Neural cell (in vitro differentiated cells): ENCODE measurements at regions not wholly inside any gene's neighbourhood (a gene's known extent, or its start where the extent isn't known, plus 50 kb on each side); places are given as distances from the start of the nearest gene placed in this dataset.

Experiments
- H2AFZ ChIP-seq: fragments of 200-600, 300-800 bp; sonication (generic), shearing (Covaris generic); 2 replicates; pipeline ENCODE4 v1.6.0; 2014; ENCODE audit warnings: low read depth, mild to moderate bottlenecking, antibody characterized with exemption, low read length, moderate library complexity
- H3F3A ChIP-seq: fragments of 200-600 bp; shearing (Covaris generic); 2 replicates; pipeline ENCODE4 v1.6.1; 2016; ENCODE audit warnings: mild to moderate bottlenecking, moderate library complexity, mixed read lengths, antibody characterized with exemption, low read length; ENCODE audit not compliant: insufficient read depth, poor library complexity, severe bottlenecking
- H3K27ac ChIP-seq: fragments of 200-600, 300-800 bp; sonication (generic), shearing (Covaris generic); 2 replicates; pipeline ENCODE4 v1.5.1; 2014; ENCODE audit warnings: mild to moderate bottlenecking, low read length, moderate library complexity
- H3K27me3 ChIP-seq: fragments of 300-800, 200-600 bp; sonication (generic), shearing (Covaris generic); 2 replicates; pipeline ENCODE4 v1.6.0; 2014; ENCODE audit warnings: mild to moderate bottlenecking, low read depth, low read length, moderate library complexity; ENCODE audit not compliant: insufficient read depth
- H3K36me3 ChIP-seq: fragments of 300-800, 200-600 bp; sonication (generic), shearing (Covaris generic); 2 replicates; pipeline ENCODE4 v1.5.1; 2014; ENCODE audit warnings: mild to moderate bottlenecking, antibody characterized with exemption, low read length, moderate library complexity; ENCODE audit not compliant: insufficient read depth
- H3K4me2 ChIP-seq: fragments of 300-800, 200-600 bp; sonication (generic), shearing (Covaris generic); 2 replicates; pipeline ENCODE4 v1.6.0; 2014; ENCODE audit warnings: mild to moderate bottlenecking, low read length
- H3K4me3 ChIP-seq: fragments of 300-800, 200-600 bp; sonication (generic), shearing (Covaris generic); 2 replicates; pipeline ENCODE4 v1.5.1; 2014; ENCODE audit warnings: mild to moderate bottlenecking, low read length, moderate library complexity
- H3K79me2 ChIP-seq: fragments of 200-600 bp; shearing (Covaris generic); replicated peaks from 2 replicates; pipeline ENCODE4 v1.6.0; 2014; ENCODE audit warnings: mild to moderate bottlenecking, low read length, moderate library complexity; ENCODE audit not compliant: insufficient read depth
- H3K9ac ChIP-seq: fragments of 300-800, 200-600 bp; sonication (generic), shearing (Covaris generic); 2 replicates; pipeline ENCODE4 v1.6.1; 2016; ENCODE audit warnings: mild to moderate bottlenecking, low read length, mixed read lengths
- H3K9me2 ChIP-seq: fragments of 200-600 bp; shearing (Covaris generic); 2 replicates; pipeline ENCODE4 v1.6.1; 2016; ENCODE audit warnings: mild to moderate bottlenecking, low read length, mixed read lengths; ENCODE audit not compliant: insufficient read depth
- H3K9me3 ChIP-seq: fragments of 200-600, 300-800 bp; sonication (generic), shearing (Covaris generic); 2 replicates; pipeline ENCODE4 v1.6.1; 2016; ENCODE audit warnings: mild to moderate bottlenecking, mixed run types, low read length, moderate library complexity, mixed read lengths
- H4K20me1 ChIP-seq: fragments of 200-600 bp; shearing (Covaris generic); 2 replicates; pipeline ENCODE4 v1.6.1; 2016; ENCODE audit warnings: mild to moderate bottlenecking, mixed run types; ENCODE audit not compliant: insufficient read depth
- EP300 ChIP-seq: fragments of 450-650 bp; conservative IDR thresholded peaks from 2 replicates; pipeline ENCODE4 v1.6.1; 2014; ENCODE audit warnings: antibody characterized with exemption, mild to moderate bottlenecking, moderate library complexity; ENCODE audit not compliant: poor library complexity, severe bottlenecking
- EZH2 ChIP-seq: fragments of 200-600, 300-800 bp; shearing (Covaris generic), sonication (generic); IDR thresholded peaks from 2 replicates; pipeline ENCODE4 v1.6.1; 2014; ENCODE audit warnings: antibody characterized with exemption, low read length, borderline replicate concordance, mild to moderate bottlenecking; ENCODE audit not compliant: insufficient read depth, poor library complexity, severe bottlenecking
- MXI1 ChIP-seq: fragments of 450-650 bp; conservative IDR thresholded peaks from 2 replicates; pipeline ENCODE4 v1.6.1; 2014; ENCODE audit warnings: antibody characterized with exemption, mild to moderate bottlenecking; ENCODE audit not compliant: poor library complexity, severe bottlenecking
- POLR2AphosphoS5 ChIP-seq: IDR thresholded peaks from 2 replicates; pipeline ENCODE4 v1.6.1; 2012
- RAD21 ChIP-seq: fragments of 450-650 bp; conservative IDR thresholded peaks from 2 replicates; pipeline ENCODE4 v1.6.1; 2014; ENCODE audit warnings: antibody characterized with exemption, mild to moderate bottlenecking, moderate library complexity
- SMC3 ChIP-seq: fragments of 450-650 bp; conservative IDR thresholded peaks from 2 replicates; pipeline ENCODE4 v1.6.1; 2014; ENCODE audit warnings: antibody characterized with exemption, mild to moderate bottlenecking, moderate library complexity; ENCODE audit not compliant: poor library complexity
- TAF1 ChIP-seq: IDR thresholded peaks from 2 replicates; pipeline ENCODE4 v1.6.1; 2012; ENCODE audit warnings: low read depth
- TF ChIP-seq, protein P1 (sequence below): IDR thresholded peaks from 2 replicates; pipeline ENCODE4 v1.6.1; 2012; ENCODE audit warnings: borderline replicate concordance
- TF ChIP-seq, protein P2 (sequence below): fragments of 450-650 bp; IDR thresholded peaks from 2 replicates; pipeline ENCODE4 v1.5.1; 2014; ENCODE audit warnings: antibody characterized with exemption, mild to moderate bottlenecking, moderate library complexity; ENCODE audit not compliant: poor library complexity, severe bottlenecking

DNA sequence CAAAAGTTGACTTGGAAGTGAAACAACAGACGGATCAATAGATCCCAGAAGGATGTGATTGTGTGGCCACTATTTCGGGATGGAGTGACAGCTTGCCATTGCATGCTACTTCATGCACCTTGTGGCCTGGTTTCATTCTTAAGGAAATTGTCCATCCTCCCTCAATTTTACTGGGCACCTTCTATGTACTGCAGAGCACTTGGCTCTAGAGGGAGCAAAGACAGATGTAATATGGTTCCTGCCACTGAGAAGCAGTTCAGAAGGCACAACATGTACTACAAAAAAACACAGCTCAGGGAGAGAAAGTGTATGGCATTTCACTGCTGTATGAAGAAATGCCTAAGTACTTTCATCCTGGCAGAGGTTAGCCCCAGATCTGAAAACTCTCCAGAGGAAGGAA lies 91.9 kb downstream of the FOXA2 start:
- H3K27me3 ChIP-seq, result no peaks in the 10 kb centered on the region
- H3F3A ChIP-seq, result no peaks in the 10 kb centered on the region
- no peak overlapping the region for H3K4me3 ChIP-seq
- no peak overlapping the region for H2AFZ ChIP-seq
- H3K9me2 ChIP-seq, result no peaks in the 10 kb centered on the region
- no peaks in the 10 kb centered on the region for H3K36me3 ChIP-seq
- no peaks in the 10 kb centered on the region for H3K79me2 ChIP-seq
- H4K20me1 ChIP-seq, result no peaks in the 10 kb centered on the region
- H3K27ac ChIP-seq, result no peak overlapping the region
- TF ChIP-seq TAF1 (no peak), MXI1 (no peak), RAD21 (no peak), EZH2 (no peak), EP300 (no peak), POLR2AphosphoS5 (no peak), SMC3 (no peak)
- TF ChIP-seq, protein P1, sequence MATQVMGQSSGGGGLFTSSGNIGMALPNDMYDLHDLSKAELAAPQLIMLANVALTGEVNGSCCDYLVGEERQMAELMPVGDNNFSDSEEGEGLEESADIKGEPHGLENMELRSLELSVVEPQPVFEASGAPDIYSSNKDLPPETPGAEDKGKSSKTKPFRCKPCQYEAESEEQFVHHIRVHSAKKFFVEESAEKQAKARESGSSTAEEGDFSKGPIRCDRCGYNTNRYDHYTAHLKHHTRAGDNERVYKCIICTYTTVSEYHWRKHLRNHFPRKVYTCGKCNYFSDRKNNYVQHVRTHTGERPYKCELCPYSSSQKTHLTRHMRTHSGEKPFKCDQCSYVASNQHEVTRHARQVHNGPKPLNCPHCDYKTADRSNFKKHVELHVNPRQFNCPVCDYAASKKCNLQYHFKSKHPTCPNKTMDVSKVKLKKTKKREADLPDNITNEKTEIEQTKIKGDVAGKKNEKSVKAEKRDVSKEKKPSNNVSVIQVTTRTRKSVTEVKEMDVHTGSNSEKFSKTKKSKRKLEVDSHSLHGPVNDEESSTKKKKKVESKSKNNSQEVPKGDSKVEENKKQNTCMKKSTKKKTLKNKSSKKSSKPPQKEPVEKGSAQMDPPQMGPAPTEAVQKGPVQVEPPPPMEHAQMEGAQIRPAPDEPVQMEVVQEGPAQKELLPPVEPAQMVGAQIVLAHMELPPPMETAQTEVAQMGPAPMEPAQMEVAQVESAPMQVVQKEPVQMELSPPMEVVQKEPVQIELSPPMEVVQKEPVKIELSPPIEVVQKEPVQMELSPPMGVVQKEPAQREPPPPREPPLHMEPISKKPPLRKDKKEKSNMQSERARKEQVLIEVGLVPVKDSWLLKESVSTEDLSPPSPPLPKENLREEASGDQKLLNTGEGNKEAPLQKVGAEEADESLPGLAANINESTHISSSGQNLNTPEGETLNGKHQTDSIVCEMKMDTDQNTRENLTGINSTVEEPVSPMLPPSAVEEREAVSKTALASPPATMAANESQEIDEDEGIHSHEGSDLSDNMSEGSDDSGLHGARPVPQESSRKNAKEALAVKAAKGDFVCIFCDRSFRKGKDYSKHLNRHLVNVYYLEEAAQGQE, result no peak
- TF ChIP-seq, protein P2, sequence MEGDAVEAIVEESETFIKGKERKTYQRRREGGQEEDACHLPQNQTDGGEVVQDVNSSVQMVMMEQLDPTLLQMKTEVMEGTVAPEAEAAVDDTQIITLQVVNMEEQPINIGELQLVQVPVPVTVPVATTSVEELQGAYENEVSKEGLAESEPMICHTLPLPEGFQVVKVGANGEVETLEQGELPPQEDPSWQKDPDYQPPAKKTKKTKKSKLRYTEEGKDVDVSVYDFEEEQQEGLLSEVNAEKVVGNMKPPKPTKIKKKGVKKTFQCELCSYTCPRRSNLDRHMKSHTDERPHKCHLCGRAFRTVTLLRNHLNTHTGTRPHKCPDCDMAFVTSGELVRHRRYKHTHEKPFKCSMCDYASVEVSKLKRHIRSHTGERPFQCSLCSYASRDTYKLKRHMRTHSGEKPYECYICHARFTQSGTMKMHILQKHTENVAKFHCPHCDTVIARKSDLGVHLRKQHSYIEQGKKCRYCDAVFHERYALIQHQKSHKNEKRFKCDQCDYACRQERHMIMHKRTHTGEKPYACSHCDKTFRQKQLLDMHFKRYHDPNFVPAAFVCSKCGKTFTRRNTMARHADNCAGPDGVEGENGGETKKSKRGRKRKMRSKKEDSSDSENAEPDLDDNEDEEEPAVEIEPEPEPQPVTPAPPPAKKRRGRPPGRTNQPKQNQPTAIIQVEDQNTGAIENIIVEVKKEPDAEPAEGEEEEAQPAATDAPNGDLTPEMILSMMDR, result no peak
- H3K9me3 ChIP-seq, result no peaks in the 10 kb centered on the region
- no peak overlapping the region for H3K4me2 ChIP-seq
- H3K9ac ChIP-seq, result no peak overlapping the region

DNA sequence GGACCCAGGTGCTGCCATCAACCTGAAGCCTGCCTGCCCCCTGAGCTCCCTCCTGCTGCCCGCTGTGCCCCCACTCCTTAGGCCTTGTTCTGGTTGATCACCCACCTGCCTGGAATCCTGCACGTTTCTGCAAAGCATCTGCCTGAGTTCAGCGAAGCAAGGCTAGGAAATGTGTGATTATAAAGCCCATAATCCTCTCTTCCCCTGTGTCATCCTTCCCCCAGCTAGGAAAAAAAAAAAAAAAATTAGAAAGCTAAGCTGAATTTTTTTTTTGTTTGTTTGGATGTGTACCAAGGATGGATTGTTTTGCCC lies 93.2 kb downstream of the FOXA2 start:
- H3K27ac ChIP-seq, result no peak overlapping the region
- H3K9me3 ChIP-seq, result no peaks in the 10 kb centered on the region
- no peak for TF ChIP-seq EZH2
- H3K9ac ChIP-seq, result no peak overlapping the region
- H3K27me3 ChIP-seq, result no peaks in the 10 kb centered on the region
- no peaks in the 10 kb centered on the region for H3K36me3 ChIP-seq
- H3K4me2 ChIP-seq, result no peak overlapping the region
- H4K20me1 ChIP-seq, result no peaks in the 10 kb centered on the region
- H2AFZ ChIP-seq, result no peak overlapping the region
- H3K79me2 ChIP-seq, result no peaks in the 10 kb centered on the region
- no peaks in the 10 kb centered on the region for H3F3A ChIP-seq
- no peaks in the 10 kb centered on the region for H3K9me2 ChIP-seq
- H3K4me3 ChIP-seq, result peak overlapping the region; percentile 17
